Ectodermal cell (in vitro differentiated cells): ENCODE measurements at regions not wholly inside any gene's neighbourhood (a gene's known extent, or its start where the extent isn't known, plus 50 kb on each side); places are given as distances from the start of the nearest gene placed in this dataset.

Experiments used
- H3K27ac ChIP-seq: 2 replicates; pipeline ENCODE4 v1.7.0; 2013; ENCODE audit warnings: mild to moderate bottlenecking, low read depth, low read length; ENCODE audit not compliant: insufficient read depth, poor library complexity, severe bottlenecking
- H3K27me3 ChIP-seq: 2 replicates; pipeline ENCODE4 v1.7.0; 2013; ENCODE audit warnings: mild to moderate bottlenecking, low read length; ENCODE audit not compliant: insufficient read depth, control insufficient read depth, poor library complexity, severe bottlenecking
- H3K36me3 ChIP-seq: one replicate; pipeline ENCODE4 v1.7.0; 2013; ENCODE audit warnings: low read length; ENCODE audit not compliant: control insufficient read depth, insufficient read depth
- H3K4me1 ChIP-seq: one replicate; pipeline ENCODE4 v1.7.0; 2013; ENCODE audit warnings: low read length; ENCODE audit not compliant: control insufficient read depth, insufficient read depth
- H3K4me3 ChIP-seq: 2 replicates; pipeline ENCODE4 v1.7.0; 2013; ENCODE audit warnings: low read depth, low read length, control low read depth; ENCODE audit not compliant: insufficient read depth
- H3K9me3 ChIP-seq: 2 replicates; pipeline ENCODE4 v1.7.0; 2013; ENCODE audit warnings: mild to moderate bottlenecking, low read length, moderate library complexity; ENCODE audit not compliant: control insufficient read depth
- WGBS, 2 experiments: methylation state at CpG; one replicate each; pipeline ENCODE4 v1.1.7; 2013; ENCODE audit warnings: missing lambda C conversion rate in 2 of 2; 5-methylcytosine and 5-hydroxymethylcytosine counted together

GRCh38 chr11:45481026-45481425 is 184.4 kb downstream of the CHST1 start:
- Histone ChIP-seq H3K4me1 (no peaks in the 10 kb centered on the region), H3K27ac (no peak overlapping the region), H3K27me3 (no peaks in the 10 kb centered on the region), H3K9me3 (no peaks in the 10 kb centered on the region), H3K36me3 (no peaks in the 10 kb centered on the region), H3K4me3 (no peak overlapping the region)
- 69 to 77% methylated on average over 3 of the region's 3 CpGs for WGBS, 2 experiments

GRCh38 chr11:45477588-45477987 is 187.8 kb downstream of the CHST1 start:
- WGBS, 2 experiments: 84 to 92% methylated on average over 1 of the region's 1 CpG
- Histone ChIP-seq H3K27ac (no peak overlapping the region), H3K9me3 (no peaks in the 10 kb centered on the region), H3K4me3 (no peak overlapping the region), H3K4me1 (peaks cover 5% of the 10 kb centered on the region), H3K36me3 (no peaks in the 10 kb centered on the region), H3K27me3 (no peaks in the 10 kb centered on the region)

GRCh38 chr11:45476126-45476525 is 189.3 kb downstream of the CHST1 start:
- Histone ChIP-seq H3K36me3 (no peaks in the 10 kb centered on the region), H3K27me3 (no peaks in the 10 kb centered on the region), H3K4me1 (peaks cover 5% of the 10 kb centered on the region), H3K4me3 (no peak overlapping the region), H3K27ac (no peak overlapping the region), H3K9me3 (no peaks in the 10 kb centered on the region)
- 89 to 96% methylated on average over 1 to 2 of the region's 2 CpGs for WGBS, 2 experiments

GRCh38 chr11:45475173-45475572 is 189.0 kb upstream of the SYT13 start:
- Histone ChIP-seq H3K36me3 (no peaks in the 10 kb centered on the region), H3K27ac (no peak overlapping the region), H3K4me3 (no peak overlapping the region), H3K4me1 (peaks cover 5% of the 10 kb centered on the region), H3K27me3 (no peaks in the 10 kb centered on the region), H3K9me3 (no peaks in the 10 kb centered on the region)
- whole genome bisulfite sequencing, 2 experiments: 76 to 94% methylated on average over 2 of the region's 2 CpGs

GRCh38 chr11:45473341-45473895 is 187.3 kb upstream of the SYT13 start:
- Histone ChIP-seq H3K4me3 (no peak overlapping the region), H3K27me3 (no peaks in the 10 kb centered on the region), H3K27ac (no peak overlapping the region), H3K9me3 (no peaks in the 10 kb centered on the region), H3K36me3 (no peaks in the 10 kb centered on the region), H3K4me1 (peaks cover 7% of the 10 kb centered on the region)
- whole genome bisulfite sequencing, 2 experiments: 48 to 53% methylated on average over 3 of the region's 3 CpGs

GRCh38 chr11:45472716-45473317 is 186.7 kb upstream of the SYT13 start:
- Histone ChIP-seq H3K4me1 (peaks cover 13% of the 10 kb centered on the region), H3K9me3 (no peaks in the 10 kb centered on the region), H3K36me3 (no peaks in the 10 kb centered on the region), H3K27me3 (no peaks in the 10 kb centered on the region), H3K4me3 (no peak overlapping the region), H3K27ac (no peak overlapping the region)
- WGBS, 2 experiments: 85 to 90% methylated on average over 14 of the region's 14 CpGs

- H3K9me3 ChIP-seq: no peaks in the 10 kb centered on the region
- H3K27ac ChIP-seq: no peak overlapping the region
- peaks cover 14% of the 10 kb centered on the region for H3K4me1 ChIP-seq
- no peaks in the 10 kb centered on the region for H3K27me3 ChIP-seq
- no peaks in the 10 kb centered on the region for H3K36me3 ChIP-seq
- no peak overlapping the region for H3K4me3 ChIP-seq
- WGBS, 2 experiments: 93% methylated on average over 4 of the region's 4 CpGs
These were observed 185.1 kb upstream of the SYT13 start for GRCh38 chr11:45471266-45471665.

GRCh38 chr11:45470794-45471167 is 184.6 kb upstream of the SYT13 start:
- no peaks in the 10 kb centered on the region for H3K9me3 ChIP-seq
- peaks cover 14% of the 10 kb centered on the region for H3K4me1 ChIP-seq
- H3K27ac ChIP-seq: no peak overlapping the region
- no peaks in the 10 kb centered on the region for H3K27me3 ChIP-seq
- WGBS, 2 experiments: 86 to 95% methylated on average over 3 of the region's 3 CpGs
- no peaks in the 10 kb centered on the region for H3K36me3 ChIP-seq
- H3K4me3 ChIP-seq: no peak overlapping the region

- Histone ChIP-seq H3K4me3 (no peak overlapping the region), H3K9me3 (no peaks in the 10 kb centered on the region), H3K27ac (no peak overlapping the region), H3K27me3 (no peaks in the 10 kb centered on the region), H3K4me1 (peaks cover 14% of the 10 kb centered on the region), H3K36me3 (no peaks in the 10 kb centered on the region)
- 82 to 83% methylated on average over 8 of the region's 8 CpGs for WGBS, 2 experiments
These were observed 184.1 kb upstream of the SYT13 start for GRCh38 chr11:45470151-45470793.

GRCh38 chr11:45468267-45468856 is 182.2 kb upstream of the SYT13 start:
- H3K4me3 ChIP-seq: no peak overlapping the region
- no peak overlapping the region for H3K27ac ChIP-seq
- no peaks in the 10 kb centered on the region for H3K27me3 ChIP-seq
- no peaks in the 10 kb centered on the region for H3K9me3 ChIP-seq
- 75 to 78% methylated on average over 7 of the region's 7 CpGs for WGBS, 2 experiments
- H3K4me1 ChIP-seq: peaks cover 10% of the 10 kb centered on the region
- H3K36me3 ChIP-seq: no peaks in the 10 kb centered on the region
